ENCODE measurements at regions not wholly inside any gene's neighbourhood (a gene's known extent, or its start where the extent isn't known, plus 50 kb on each side); places are given as distances from the start of the nearest gene placed in this dataset.

DNA sequence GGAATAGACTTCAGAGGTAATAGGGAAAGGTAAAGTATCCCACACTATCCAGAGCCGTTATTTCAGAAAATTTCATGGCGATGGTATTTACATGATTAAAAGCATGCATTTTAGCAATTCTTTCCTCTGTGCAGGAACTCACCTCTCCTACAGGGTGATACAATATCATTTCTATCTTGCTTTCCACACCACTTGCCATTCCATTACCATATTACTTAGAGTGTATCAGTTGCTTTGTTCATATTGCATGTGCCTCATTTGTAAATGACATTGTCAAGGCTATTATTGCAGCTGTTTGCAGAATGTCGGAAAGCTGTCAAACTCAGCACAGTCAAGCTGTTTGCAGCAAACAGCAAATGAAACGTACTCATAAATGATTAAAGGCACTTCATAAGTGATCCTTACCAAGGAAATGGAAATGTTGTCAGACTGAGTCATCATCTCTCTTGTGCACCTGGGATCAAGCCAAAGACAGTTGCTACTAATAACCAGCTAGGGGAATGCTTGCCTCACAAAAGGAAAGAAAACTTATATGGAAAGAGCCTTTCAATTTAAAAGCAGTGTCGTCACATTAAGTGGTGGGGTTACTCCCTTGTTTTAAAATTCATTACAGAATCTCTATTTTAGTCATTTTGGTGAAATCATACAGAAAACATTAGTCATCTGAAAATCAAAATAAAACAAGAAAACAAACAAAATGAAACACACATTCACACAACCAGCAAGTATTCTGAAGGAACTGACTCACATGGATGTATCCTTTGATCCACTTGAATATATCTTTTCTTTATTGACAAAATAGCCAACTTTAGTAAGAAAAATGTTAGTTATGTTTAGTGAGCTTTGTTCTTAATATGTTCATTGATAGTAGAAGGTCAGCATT is 1064.1 kb upstream of the CNTNAP5 start:
- TF ChIP-seq, protein P1, sequence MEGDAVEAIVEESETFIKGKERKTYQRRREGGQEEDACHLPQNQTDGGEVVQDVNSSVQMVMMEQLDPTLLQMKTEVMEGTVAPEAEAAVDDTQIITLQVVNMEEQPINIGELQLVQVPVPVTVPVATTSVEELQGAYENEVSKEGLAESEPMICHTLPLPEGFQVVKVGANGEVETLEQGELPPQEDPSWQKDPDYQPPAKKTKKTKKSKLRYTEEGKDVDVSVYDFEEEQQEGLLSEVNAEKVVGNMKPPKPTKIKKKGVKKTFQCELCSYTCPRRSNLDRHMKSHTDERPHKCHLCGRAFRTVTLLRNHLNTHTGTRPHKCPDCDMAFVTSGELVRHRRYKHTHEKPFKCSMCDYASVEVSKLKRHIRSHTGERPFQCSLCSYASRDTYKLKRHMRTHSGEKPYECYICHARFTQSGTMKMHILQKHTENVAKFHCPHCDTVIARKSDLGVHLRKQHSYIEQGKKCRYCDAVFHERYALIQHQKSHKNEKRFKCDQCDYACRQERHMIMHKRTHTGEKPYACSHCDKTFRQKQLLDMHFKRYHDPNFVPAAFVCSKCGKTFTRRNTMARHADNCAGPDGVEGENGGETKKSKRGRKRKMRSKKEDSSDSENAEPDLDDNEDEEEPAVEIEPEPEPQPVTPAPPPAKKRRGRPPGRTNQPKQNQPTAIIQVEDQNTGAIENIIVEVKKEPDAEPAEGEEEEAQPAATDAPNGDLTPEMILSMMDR (IDR thresholded peaks at IDR 0.05), result no peak
- TF ChIP-seq EZH2 (IDR thresholded peaks at IDR 0.05; ENCODE audit: borderline replicate concordance, insufficient read depth, low read depth, low read length, poor library complexity, severe bottlenecking), result no peak
